ENCODE measurements at regions not wholly inside any gene's neighbourhood (a gene's known extent, or its start where the extent isn't known, plus 50 kb on each side); places are given as distances from the start of the nearest gene placed in this dataset.
"Not testable (repeated sequence)": the region's sequence is repeated elsewhere in the genome, so short reads cannot be mapped to it uniquely, and the experiment has no call there.

- Histone ChIP-seq H3K27me3 (ENCODE audit: insufficient read depth, low read length) (no peaks in the 10 kb centered on the region), H3K4me3 (ENCODE audit: low read length) (peak overlapping the region; percentile 20), H3K9me3 (ENCODE audit: low read length) (no peaks in the 10 kb centered on the region), H3K36me3 (ENCODE audit: insufficient read depth, low read length) (no peaks in the 10 kb centered on the region), H2AFZ (ENCODE audit: low read depth, low read length) (peak overlapping the region; percentile 44), H3K4me1 (ENCODE audit: insufficient read depth, low read length) (peaks cover 57% of the 10 kb centered on the region)
These were observed 300.9 kb downstream of the NEBL start for GRCh38 chr10:20596065-20596755.

GRCh38 chr10:20593649-20594048, 303.5 kb downstream of the NEBL start:
- Histone ChIP-seq H3K27me3 (ENCODE audit: insufficient read depth, low read length) (no peaks in the 10 kb centered on the region), H3K36me3 (ENCODE audit: insufficient read depth, low read length) (no peaks in the 10 kb centered on the region), H3K4me3 (ENCODE audit: low read length) (no peak overlapping the region), H3K9me3 (ENCODE audit: low read length) (no peaks in the 10 kb centered on the region), H2AFZ (ENCODE audit: low read depth, low read length) (no peak overlapping the region), H3K4me1 (ENCODE audit: insufficient read depth, low read length) (peaks cover 46% of the 10 kb centered on the region)

- H3K9me3 ChIP-seq (ENCODE audit: low read length), result peaks cover 16% of the 10 kb centered on the region
- no peaks in the 10 kb centered on the region for H3K4me1 ChIP-seq (ENCODE audit: insufficient read depth, low read length)
- no peaks in the 10 kb centered on the region for H3K36me3 ChIP-seq (ENCODE audit: insufficient read depth, low read length)
- H3K27me3 ChIP-seq (ENCODE audit: insufficient read depth, low read length), result no peaks in the 10 kb centered on the region
- no peak overlapping the region for H2AFZ ChIP-seq (ENCODE audit: low read depth, low read length)
- H3K4me3 ChIP-seq (ENCODE audit: low read length), result no peak overlapping the region
These were observed 315.1 kb downstream of the NEBL start for GRCh38 chr10:20582041-20582440.

- Histone ChIP-seq H2AFZ (ENCODE audit: low read depth, low read length) (no peak overlapping the region), H3K36me3 (ENCODE audit: insufficient read depth, low read length) (no peaks in the 10 kb centered on the region), H3K4me3 (ENCODE audit: low read length) (no peak overlapping the region), H3K9me3 (ENCODE audit: low read length) (no peaks in the 10 kb centered on the region), H3K4me1 (ENCODE audit: insufficient read depth, low read length) (no peaks in the 10 kb centered on the region), H3K27me3 (ENCODE audit: insufficient read depth, low read length) (no peaks in the 10 kb centered on the region)
These were observed 323.2 kb downstream of the NEBL start for GRCh38 chr10:20573924-20574323.

- not testable (repeated sequence) for H3K9me3 ChIP-seq (ENCODE audit: low read length); H3K27me3 ChIP-seq (ENCODE audit: insufficient read depth, low read length); H3K4me3 ChIP-seq (ENCODE audit: low read length); H3K4me1 ChIP-seq (ENCODE audit: insufficient read depth, low read length); H2AFZ ChIP-seq (ENCODE audit: low read depth, low read length); H3K36me3 ChIP-seq (ENCODE audit: insufficient read depth, low read length)
These were observed 341.1 kb downstream of the NEBL start for GRCh38 chr10:20555990-20556389.

GRCh38 chr10:20552382-20552781, 344.7 kb downstream of the NEBL start:
- no peak overlapping the region for H2AFZ ChIP-seq (ENCODE audit: low read depth, low read length)
- peaks cover 5% of the 10 kb centered on the region for H3K9me3 ChIP-seq (ENCODE audit: low read length)
- H3K4me3 ChIP-seq (ENCODE audit: low read length), result no peak overlapping the region
- H3K36me3 ChIP-seq (ENCODE audit: insufficient read depth, low read length), result no peaks in the 10 kb centered on the region
- H3K27me3 ChIP-seq (ENCODE audit: insufficient read depth, low read length), result no peaks in the 10 kb centered on the region
- no peaks in the 10 kb centered on the region for H3K4me1 ChIP-seq (ENCODE audit: insufficient read depth, low read length)

- H3K4me1 ChIP-seq (ENCODE audit: insufficient read depth, low read length), result no peaks in the 10 kb centered on the region
- no peaks in the 10 kb centered on the region for H3K36me3 ChIP-seq (ENCODE audit: insufficient read depth, low read length)
- H3K4me3 ChIP-seq (ENCODE audit: low read length), result no peak overlapping the region
- no peaks in the 10 kb centered on the region for H3K27me3 ChIP-seq (ENCODE audit: insufficient read depth, low read length)
- peaks cover 5% of the 10 kb centered on the region for H3K9me3 ChIP-seq (ENCODE audit: low read length)
- no peak overlapping the region for H2AFZ ChIP-seq (ENCODE audit: low read depth, low read length)
These were observed 345.4 kb downstream of the NEBL start for GRCh38 chr10:20551761-20552160.

GRCh38 chr10:20535897-20536881, 360.9 kb downstream of the NEBL start:
- Histone ChIP-seq H3K4me1 (ENCODE audit: insufficient read depth, low read length) (peaks cover 3% of the 10 kb centered on the region), H3K27me3 (ENCODE audit: insufficient read depth, low read length) (no peaks in the 10 kb centered on the region), H2AFZ (ENCODE audit: low read depth, low read length) (peak overlapping the region; percentile 73), H3K9me3 (ENCODE audit: low read length) (peaks cover 1% of the 10 kb centered on the region), H3K36me3 (ENCODE audit: insufficient read depth, low read length) (no peaks in the 10 kb centered on the region), H3K4me3 (ENCODE audit: low read length) (no peak overlapping the region)

- H3K36me3 ChIP-seq (ENCODE audit: insufficient read depth, low read length); H3K4me1 ChIP-seq (ENCODE audit: insufficient read depth, low read length); H2AFZ ChIP-seq (ENCODE audit: low read depth, low read length); H3K27me3 ChIP-seq (ENCODE audit: insufficient read depth, low read length); H3K4me3 ChIP-seq (ENCODE audit: low read length); H3K9me3 ChIP-seq (ENCODE audit: low read length): not testable (repeated sequence)
These were observed 365.7 kb downstream of the NEBL start for GRCh38 chr10:20531241-20531883.

- Histone ChIP-seq H3K4me1 (ENCODE audit: insufficient read depth, low read length) (no peaks in the 10 kb centered on the region), H3K9me3 (ENCODE audit: low read length) (no peaks in the 10 kb centered on the region), H3K4me3 (ENCODE audit: low read length) (no peak overlapping the region), H2AFZ (ENCODE audit: low read depth, low read length) (no peak overlapping the region), H3K27me3 (ENCODE audit: insufficient read depth, low read length) (no peaks in the 10 kb centered on the region), H3K36me3 (ENCODE audit: insufficient read depth, low read length) (no peaks in the 10 kb centered on the region)
These were observed 375.9 kb downstream of the NEBL start for GRCh38 chr10:20521186-20521585.

- H2AFZ ChIP-seq (ENCODE audit: low read depth, low read length), result no peak overlapping the region
- no peaks in the 10 kb centered on the region for H3K9me3 ChIP-seq (ENCODE audit: low read length)
- H3K36me3 ChIP-seq (ENCODE audit: insufficient read depth, low read length), result no peaks in the 10 kb centered on the region
- H3K4me1 ChIP-seq (ENCODE audit: insufficient read depth, low read length), result no peaks in the 10 kb centered on the region
- no peak overlapping the region for H3K4me3 ChIP-seq (ENCODE audit: low read length)
- no peaks in the 10 kb centered on the region for H3K27me3 ChIP-seq (ENCODE audit: insufficient read depth, low read length)
These were observed 381.5 kb downstream of the NEBL start for GRCh38 chr10:20515654-20516053.

- no peaks in the 10 kb centered on the region for H3K9me3 ChIP-seq (ENCODE audit: low read length)
- H3K4me3 ChIP-seq (ENCODE audit: low read length), result no peak overlapping the region
- H3K27me3 ChIP-seq (ENCODE audit: insufficient read depth, low read length), result no peaks in the 10 kb centered on the region
- no peak overlapping the region for H2AFZ ChIP-seq (ENCODE audit: low read depth, low read length)
- no peaks in the 10 kb centered on the region for H3K4me1 ChIP-seq (ENCODE audit: insufficient read depth, low read length)
- H3K36me3 ChIP-seq (ENCODE audit: insufficient read depth, low read length), result no peaks in the 10 kb centered on the region
These were observed 384.5 kb downstream of the NEBL start for GRCh38 chr10:20512631-20513030.

GRCh38 chr10:20508921-20509320, 388.2 kb downstream of the NEBL start:
- no peaks in the 10 kb centered on the region for H3K4me1 ChIP-seq (ENCODE audit: insufficient read depth, low read length)
- H3K4me3 ChIP-seq (ENCODE audit: low read length), result no peak overlapping the region
- no peak overlapping the region for H2AFZ ChIP-seq (ENCODE audit: low read depth, low read length)
- H3K27me3 ChIP-seq (ENCODE audit: insufficient read depth, low read length), result no peaks in the 10 kb centered on the region
- H3K9me3 ChIP-seq (ENCODE audit: low read length), result no peaks in the 10 kb centered on the region
- no peaks in the 10 kb centered on the region for H3K36me3 ChIP-seq (ENCODE audit: insufficient read depth, low read length)

Data from neuron (in vitro differentiated cells).